PFSK-1 (cell line): ENCODE measurements at regions not wholly inside any gene's neighbourhood (a gene's known extent, or its start where the extent isn't known, plus 50 kb on each side); places are given as distances from the start of the nearest gene placed in this dataset.

ENCODE experiments used
- FOXP2 ChIP-seq: optimal IDR thresholded peaks from 2 replicates; pipeline ENCODE3; 2011; ENCODE audit warnings: borderline replicate concordance, control low read depth, inconsistent platforms; ENCODE audit not compliant: insufficient read depth; ENCODE audit errors: extremely low read length, extremely low read depth
- SIN3A ChIP-seq: IDR thresholded peaks from 2 replicates; pipeline ENCODE4 v1.6.1; 2012; ENCODE audit warnings: mild to moderate bottlenecking, low read length, moderate library complexity, borderline replicate concordance; ENCODE audit not compliant: insufficient read depth

GRCh38 chr5:27810458-27810857 is 772.1 kb upstream of the CDH9 start:
- TF ChIP-seq SIN3A (no peak), FOXP2 (no peak)
